ENCODE measurements at regions not wholly inside any gene's neighbourhood (a gene's known extent, or its start where the extent isn't known, plus 50 kb on each side); places are given as distances from the start of the nearest gene placed in this dataset.

- H3K4me1 ChIP-seq (ENCODE audit: control insufficient read depth in 1 of 2, insufficient read depth in 2 of 2, low read depth in 1 of 2, low read length in 1 of 2) = no peaks in the 10 kb centered on the region
- H3K27ac ChIP-seq (ENCODE audit: low read depth in 2 of 2, low read length in 1 of 2) = no peak overlapping the region
- H3K4me2 ChIP-seq = no peak overlapping the region
- DNase-seq = no peak
- H3K9me3 ChIP-seq = no peaks in the 10 kb centered on the region
- no peak overlapping the region for H3K9ac ChIP-seq
- CTCF ChIA-PET = no interaction called here
- H3F3A ChIP-seq (replicated peaks; ENCODE audit: insufficient read depth) = no peaks in the 10 kb centered on the region
- no peaks in the 10 kb centered on the region for H4K20me1 ChIP-seq (ENCODE audit: insufficient read depth)
- H3K9me2 ChIP-seq = no peaks in the 10 kb centered on the region
- no peaks in the 10 kb centered on the region for H3K79me2 ChIP-seq (ENCODE audit: insufficient read depth)
- no peak overlapping the region for H2AFZ ChIP-seq (ENCODE audit: low read depth)
- H3K4me3 ChIP-seq (ENCODE audit: low read depth in 2 of 2, low read length in 1 of 2) = no peak overlapping the region
- TF ChIP-seq CHD2 (IDR thresholded peaks at IDR 0.05; ENCODE audit: low read length, partially characterized antibody) (no peak), ELF1 (IDR thresholded peaks at IDR 0.05) (no peak), RFX5 (IDR thresholded peaks at IDR 0.05; ENCODE audit: low read length) (no peak), FOSL2 (IDR thresholded peaks at IDR 0.05; ENCODE audit: borderline replicate concordance, low read depth) (no peak), TAF1 (IDR thresholded peaks at IDR 0.05; ENCODE audit: borderline replicate concordance, low read depth, low read length) (no peak), RAD21 (IDR thresholded peaks at IDR 0.05; ENCODE audit: low read length) (no peak), CTCF (IDR thresholded peaks at IDR 0.05) (no peak), GABPA (IDR thresholded peaks at IDR 0.05; ENCODE audit: low read depth) (no peak), NRF1 (IDR thresholded peaks at IDR 0.05; ENCODE audit: low read depth, low read length) (no peak)
- TF ChIP-seq, protein P1, sequence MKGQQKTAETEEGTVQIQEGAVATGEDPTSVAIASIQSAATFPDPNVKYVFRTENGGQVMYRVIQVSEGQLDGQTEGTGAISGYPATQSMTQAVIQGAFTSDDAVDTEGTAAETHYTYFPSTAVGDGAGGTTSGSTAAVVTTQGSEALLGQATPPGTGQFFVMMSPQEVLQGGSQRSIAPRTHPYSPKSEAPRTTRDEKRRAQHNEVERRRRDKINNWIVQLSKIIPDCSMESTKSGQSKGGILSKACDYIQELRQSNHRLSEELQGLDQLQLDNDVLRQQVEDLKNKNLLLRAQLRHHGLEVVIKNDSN (IDR thresholded peaks at IDR 0.05; ENCODE audit: borderline replicate concordance, low read depth) = no peak
- TF ChIP-seq, protein P2, sequence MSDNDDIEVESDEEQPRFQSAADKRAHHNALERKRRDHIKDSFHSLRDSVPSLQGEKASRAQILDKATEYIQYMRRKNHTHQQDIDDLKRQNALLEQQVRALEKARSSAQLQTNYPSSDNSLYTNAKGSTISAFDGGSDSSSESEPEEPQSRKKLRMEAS (IDR thresholded peaks at IDR 0.05; ENCODE audit: low read depth) = no peak
- H3K36me3 ChIP-seq (replicated peaks in 1 of 2; ENCODE audit: control insufficient read depth in 1 of 2, insufficient read depth in 2 of 2, low read length in 1 of 2) = no peaks in the 10 kb centered on the region
- POLR2A ChIA-PET = no interaction called here
- H3K27me3 ChIP-seq (ENCODE audit: insufficient read depth) = no peaks in the 10 kb centered on the region
- 7% methylated on average over 1 of the region's 1 CpG for WGBS (ENCODE audit: low lambda C conversion rate)
Observed at GRCh38 chr3:180253283-180253682, 216.5 kb upstream of the PEX5L start.

DNA sequence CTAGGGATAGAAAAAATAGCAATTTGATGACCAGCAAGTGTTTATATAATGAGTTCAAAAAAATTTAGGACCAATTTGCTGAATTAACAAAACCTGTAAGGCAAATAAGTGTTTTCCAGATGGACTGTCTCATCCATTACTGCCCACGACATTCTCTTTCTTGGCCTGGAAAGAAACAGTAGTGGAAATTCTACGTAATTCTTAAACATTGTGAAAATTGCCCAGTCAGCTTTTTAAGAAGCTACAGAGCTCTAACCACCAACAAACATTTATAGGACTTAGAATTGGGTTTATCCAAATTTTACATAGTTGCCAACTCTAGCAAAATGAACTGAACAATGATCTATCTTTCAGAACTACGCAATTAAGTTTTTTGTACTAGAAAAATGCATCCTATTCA is 227.7 kb upstream of the PEX5L start:
- ChIA-PET CTCF (no interaction called here), POLR2A (no interaction called here)
- Histone ChIP-seq H3K4me1 (ENCODE audit: control insufficient read depth in 1 of 2, insufficient read depth in 2 of 2, low read depth in 1 of 2, low read length in 1 of 2) (no peaks in the 10 kb centered on the region; a peak in 1 of 4 replicates), H3K9ac (no peak overlapping the region), H3K9me3 (no peaks in the 10 kb centered on the region), H3K27me3 (ENCODE audit: insufficient read depth) (no peaks in the 10 kb centered on the region), H3K9me2 (no peaks in the 10 kb centered on the region), H3K4me2 (no peak overlapping the region), H3K4me3 (ENCODE audit: low read depth in 2 of 2, low read length in 1 of 2) (no peak overlapping the region), H4K20me1 (ENCODE audit: insufficient read depth) (no peaks in the 10 kb centered on the region), H3F3A (replicated peaks; ENCODE audit: insufficient read depth) (peaks cover 8% of the 10 kb centered on the region), H3K27ac (ENCODE audit: low read depth in 2 of 2, low read length in 1 of 2) (no peak overlapping the region), H2AFZ (ENCODE audit: low read depth) (no peak overlapping the region), H3K36me3 (replicated peaks in 1 of 2; ENCODE audit: control insufficient read depth in 1 of 2, insufficient read depth in 2 of 2, low read length in 1 of 2) (no peaks in the 10 kb centered on the region), H3K79me2 (ENCODE audit: insufficient read depth) (no peaks in the 10 kb centered on the region)
- no peak for DNase-seq
- 62% methylated on average over 3 of the region's 3 CpGs for WGBS (ENCODE audit: low lambda C conversion rate)
- TF ChIP-seq FOXM1 (IDR thresholded peaks at IDR 0.05; ENCODE audit: low read depth) (no peak), REST (IDR thresholded peaks at IDR 0.05; ENCODE audit: low read depth, low read length) (no peak), YY1 (IDR thresholded peaks at IDR 0.05; ENCODE audit: low read depth) (no peak), GATA2 (CRISPR knock-in tag; IDR thresholded peaks at IDR 0.05) (no peak), NFIC (IDR thresholded peaks at IDR 0.05; ENCODE audit: borderline replicate concordance) (no peak), POLR2AphosphoS5 (IDR thresholded peaks at IDR 0.05; ENCODE audit: low read depth, low read length) (no peak), RAD21 (IDR thresholded peaks at IDR 0.05; ENCODE audit: low read length) (no peak), SIN3A (IDR thresholded peaks at IDR 0.05; ENCODE audit: borderline replicate concordance, low read depth, low read length) (no peak), TCF12 (IDR thresholded peaks at IDR 0.05) (no peak), ZBTB33 (IDR thresholded peaks at IDR 0.05; ENCODE audit: borderline replicate concordance, low read depth) (no peak)
- TF ChIP-seq, protein P3, sequence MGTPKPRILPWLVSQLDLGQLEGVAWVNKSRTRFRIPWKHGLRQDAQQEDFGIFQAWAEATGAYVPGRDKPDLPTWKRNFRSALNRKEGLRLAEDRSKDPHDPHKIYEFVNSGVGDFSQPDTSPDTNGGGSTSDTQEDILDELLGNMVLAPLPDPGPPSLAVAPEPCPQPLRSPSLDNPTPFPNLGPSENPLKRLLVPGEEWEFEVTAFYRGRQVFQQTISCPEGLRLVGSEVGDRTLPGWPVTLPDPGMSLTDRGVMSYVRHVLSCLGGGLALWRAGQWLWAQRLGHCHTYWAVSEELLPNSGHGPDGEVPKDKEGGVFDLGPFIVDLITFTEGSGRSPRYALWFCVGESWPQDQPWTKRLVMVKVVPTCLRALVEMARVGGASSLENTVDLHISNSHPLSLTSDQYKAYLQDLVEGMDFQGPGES (IDR thresholded peaks at IDR 0.05; ENCODE audit: low read depth, low read length) = no peak

Data from SK-N-SH (cell line).